ENCODE measurements at regions not wholly inside any gene's neighbourhood (a gene's known extent, or its start where the extent isn't known, plus 50 kb on each side); places are given as distances from the start of the nearest gene placed in this dataset.

DNA sequence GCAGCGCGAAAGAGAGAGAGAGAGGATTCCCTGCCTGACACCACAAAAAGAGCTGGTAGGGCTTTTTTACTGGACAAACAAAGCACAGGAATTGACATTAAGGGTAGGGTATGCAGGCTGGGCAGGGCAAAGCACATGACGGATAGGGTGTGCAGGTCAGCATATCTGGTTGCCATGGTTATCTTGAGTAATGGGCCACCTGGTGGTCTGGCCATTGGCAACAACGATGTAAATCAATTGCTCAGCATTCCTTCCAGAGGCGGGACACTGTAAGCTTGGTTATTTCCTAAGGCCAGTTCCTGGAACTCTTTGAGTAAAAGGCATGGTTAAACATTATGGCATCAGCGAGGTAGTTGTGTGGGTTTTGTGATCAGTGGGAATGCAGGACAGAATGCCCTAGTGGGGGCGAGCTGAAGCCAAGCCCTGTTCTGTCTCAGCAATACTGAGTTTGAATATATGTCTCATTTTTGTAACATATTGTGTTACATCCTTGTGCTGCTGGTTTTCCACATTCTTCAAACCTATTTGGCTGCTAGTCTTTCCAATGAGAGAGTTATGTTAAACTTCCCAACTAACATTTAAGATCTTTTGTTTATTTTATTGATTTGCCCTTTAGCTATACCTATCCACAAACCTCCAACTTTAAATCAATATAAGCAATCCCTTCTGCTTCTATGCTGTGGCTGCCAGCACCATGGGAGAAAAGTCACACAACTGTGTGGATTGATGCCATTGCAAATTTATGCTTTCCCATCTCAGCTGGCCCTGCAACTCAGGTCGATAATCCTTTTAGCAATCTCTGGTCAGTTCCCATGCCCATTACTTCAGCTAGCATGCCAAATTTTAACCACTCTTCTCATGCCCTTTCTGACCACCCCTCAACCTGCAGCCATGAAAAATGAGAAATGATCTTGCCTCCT, 396.7 kb upstream of the PDE3A start:
- no peaks in the 10 kb centered on the region for H3K27me3 ChIP-seq (ENCODE audit: insufficient read depth, low read length, poor library complexity, severe bottlenecking)

DNA sequence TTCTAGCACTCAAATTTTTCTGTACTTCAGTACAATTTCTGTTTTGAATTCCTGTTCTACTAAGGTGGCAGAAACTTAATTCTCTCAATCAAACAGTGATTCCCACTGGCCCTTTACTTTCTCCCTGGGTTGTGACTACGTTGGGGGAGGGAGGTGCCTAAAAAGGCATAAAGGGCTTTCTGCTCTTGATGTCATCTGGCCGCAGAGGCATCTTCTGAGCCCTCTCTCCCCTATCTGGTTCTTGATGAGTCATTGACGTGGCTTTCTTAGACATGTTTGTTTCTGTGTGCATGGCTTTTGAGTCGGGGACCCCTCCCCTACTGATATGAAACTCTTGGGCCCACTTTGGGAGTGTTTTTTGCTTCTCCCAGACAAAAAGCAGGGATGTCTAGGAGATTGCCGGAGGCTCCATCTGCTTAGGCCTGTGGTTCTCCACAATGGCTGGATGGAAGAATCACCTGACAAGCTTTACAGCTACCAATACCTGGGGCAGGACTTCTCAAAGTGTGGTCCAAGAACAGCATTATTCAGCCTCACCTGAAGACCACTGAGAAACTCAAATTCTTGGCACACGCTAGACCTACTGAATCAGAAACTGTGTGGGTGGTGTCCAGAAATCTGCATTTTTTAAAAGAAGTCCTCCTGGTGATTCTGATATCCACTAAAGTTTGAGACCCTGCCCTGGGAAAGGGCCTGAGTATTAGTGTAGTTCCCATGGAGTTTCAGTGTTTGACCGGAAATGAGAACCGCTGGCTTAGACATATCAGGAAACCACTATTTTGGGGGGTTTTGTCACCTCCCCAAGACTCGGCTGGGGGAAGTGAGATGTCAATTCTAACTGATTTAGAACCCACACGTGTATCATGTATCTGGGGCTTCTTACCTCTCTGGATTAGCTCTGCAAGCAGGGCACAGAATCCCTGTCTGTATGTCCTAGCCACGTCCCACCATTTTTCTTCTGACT, 395.7 kb upstream of the PDE3A start:
- TF ChIP-seq EZH2phosphoT487 (IDR thresholded peaks at IDR 0.05; ENCODE audit: borderline replicate concordance), result no peak
- TF ChIP-seq, protein P1, sequence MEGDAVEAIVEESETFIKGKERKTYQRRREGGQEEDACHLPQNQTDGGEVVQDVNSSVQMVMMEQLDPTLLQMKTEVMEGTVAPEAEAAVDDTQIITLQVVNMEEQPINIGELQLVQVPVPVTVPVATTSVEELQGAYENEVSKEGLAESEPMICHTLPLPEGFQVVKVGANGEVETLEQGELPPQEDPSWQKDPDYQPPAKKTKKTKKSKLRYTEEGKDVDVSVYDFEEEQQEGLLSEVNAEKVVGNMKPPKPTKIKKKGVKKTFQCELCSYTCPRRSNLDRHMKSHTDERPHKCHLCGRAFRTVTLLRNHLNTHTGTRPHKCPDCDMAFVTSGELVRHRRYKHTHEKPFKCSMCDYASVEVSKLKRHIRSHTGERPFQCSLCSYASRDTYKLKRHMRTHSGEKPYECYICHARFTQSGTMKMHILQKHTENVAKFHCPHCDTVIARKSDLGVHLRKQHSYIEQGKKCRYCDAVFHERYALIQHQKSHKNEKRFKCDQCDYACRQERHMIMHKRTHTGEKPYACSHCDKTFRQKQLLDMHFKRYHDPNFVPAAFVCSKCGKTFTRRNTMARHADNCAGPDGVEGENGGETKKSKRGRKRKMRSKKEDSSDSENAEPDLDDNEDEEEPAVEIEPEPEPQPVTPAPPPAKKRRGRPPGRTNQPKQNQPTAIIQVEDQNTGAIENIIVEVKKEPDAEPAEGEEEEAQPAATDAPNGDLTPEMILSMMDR (conservative IDR thresholded peaks at IDR 0.05; ENCODE audit: low read length), result no peak
- no peak overlapping the region for H2AFZ ChIP-seq (ENCODE audit: low read length)
- H4K20me1 ChIP-seq (ENCODE audit: insufficient read depth, low read length, poor library complexity, severe bottlenecking), result no peaks in the 10 kb centered on the region

More for the DNA sequence above, 396.7 kb upstream of the PDE3A start:
- Histone ChIP-seq H2AFZ (ENCODE audit: low read length) (no peak overlapping the region), H3K9me2 (replicated peaks; ENCODE audit: low read depth, low read length) (no peaks in the 10 kb centered on the region), H3K36me3 (ENCODE audit: insufficient read depth, low read length) (no peaks in the 10 kb centered on the region), H4K20me1 (ENCODE audit: insufficient read depth, low read length, poor library complexity, severe bottlenecking) (no peaks in the 10 kb centered on the region), H3K4me1 (ENCODE audit: insufficient read depth, low read length, poor library complexity, severe bottlenecking) (no peaks in the 10 kb centered on the region), H3K4me2 (ENCODE audit: low read depth, low read length, poor library complexity, severe bottlenecking) (no peak overlapping the region), H3K9ac (ENCODE audit: low read depth, low read length, poor library complexity, severe bottlenecking) (no peak overlapping the region), H3K9me3 (ENCODE audit: insufficient read depth, low read depth, low read length) (no peaks in the 10 kb centered on the region), H3K4me3 (ENCODE audit: low read length, poor library complexity, severe bottlenecking) (no peak overlapping the region), H3K79me2 (ENCODE audit: insufficient read depth, low read length) (no peaks in the 10 kb centered on the region), H3F3A (ENCODE audit: low read depth) (no peaks in the 10 kb centered on the region)
- TF ChIP-seq EZH2phosphoT487 (IDR thresholded peaks at IDR 0.05; ENCODE audit: borderline replicate concordance), result no peak
- TF ChIP-seq, protein P1 (conservative IDR thresholded peaks at IDR 0.05; ENCODE audit: low read length), result no peak

DNA sequence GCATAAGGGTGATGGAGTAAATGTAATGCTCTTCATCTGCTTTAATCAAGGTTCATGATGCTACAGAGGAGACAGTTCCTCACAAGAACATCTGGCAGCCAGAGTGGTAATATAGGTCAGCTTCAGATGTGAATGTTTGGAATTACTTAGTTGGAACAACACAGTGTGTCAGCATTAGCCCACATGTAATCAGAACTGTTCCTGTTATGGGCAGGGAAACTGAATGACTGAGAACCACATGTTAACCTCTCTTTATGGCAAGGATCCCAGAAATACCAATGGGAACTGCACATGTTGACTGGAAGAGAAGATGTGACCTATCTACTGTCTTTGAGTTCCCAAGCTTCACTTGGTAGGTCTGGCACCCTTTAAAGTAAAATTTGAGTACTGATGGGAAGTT, 390.1 kb upstream of the PDE3A start:
- no peaks in the 10 kb centered on the region for H3K79me2 ChIP-seq (ENCODE audit: insufficient read depth, low read length)
- no peak overlapping the region for H3K9ac ChIP-seq (ENCODE audit: low read depth, low read length, poor library complexity, severe bottlenecking)
- H4K20me1 ChIP-seq (ENCODE audit: insufficient read depth, low read length, poor library complexity, severe bottlenecking), result no peaks in the 10 kb centered on the region
- H3K4me2 ChIP-seq (ENCODE audit: low read depth, low read length, poor library complexity, severe bottlenecking), result no peak overlapping the region
- no peaks in the 10 kb centered on the region for H3F3A ChIP-seq (ENCODE audit: low read depth)
- H3K36me3 ChIP-seq (ENCODE audit: insufficient read depth, low read length), result no peaks in the 10 kb centered on the region
- TF ChIP-seq EZH2phosphoT487 (IDR thresholded peaks at IDR 0.05; ENCODE audit: borderline replicate concordance), result no peak
- TF ChIP-seq, protein P1 (conservative IDR thresholded peaks at IDR 0.05; ENCODE audit: low read length), result no peak
- H3K4me1 ChIP-seq (ENCODE audit: insufficient read depth, low read length, poor library complexity, severe bottlenecking), result no peaks in the 10 kb centered on the region
- no peaks in the 10 kb centered on the region for H3K9me2 ChIP-seq (replicated peaks; ENCODE audit: low read depth, low read length)
- no peak overlapping the region for H3K4me3 ChIP-seq (ENCODE audit: low read length, poor library complexity, severe bottlenecking)
- H3K9me3 ChIP-seq (ENCODE audit: insufficient read depth, low read depth, low read length), result no peaks in the 10 kb centered on the region
- no peaks in the 10 kb centered on the region for H3K27me3 ChIP-seq (ENCODE audit: insufficient read depth, low read length, poor library complexity, severe bottlenecking)
- H2AFZ ChIP-seq (ENCODE audit: low read length), result no peak overlapping the region

More for the DNA sequence above, 395.7 kb upstream of the PDE3A start:
- Histone ChIP-seq H3K4me3 (ENCODE audit: low read length, poor library complexity, severe bottlenecking) (no peak overlapping the region), H3K9me3 (ENCODE audit: insufficient read depth, low read depth, low read length) (no peaks in the 10 kb centered on the region), H3K27me3 (ENCODE audit: insufficient read depth, low read length, poor library complexity, severe bottlenecking) (no peaks in the 10 kb centered on the region), H3F3A (ENCODE audit: low read depth) (no peaks in the 10 kb centered on the region), H3K79me2 (ENCODE audit: insufficient read depth, low read length) (no peaks in the 10 kb centered on the region), H3K9ac (ENCODE audit: low read depth, low read length, poor library complexity, severe bottlenecking) (no peak overlapping the region), H3K4me1 (ENCODE audit: insufficient read depth, low read length, poor library complexity, severe bottlenecking) (no peaks in the 10 kb centered on the region), H3K4me2 (ENCODE audit: low read depth, low read length, poor library complexity, severe bottlenecking) (no peak overlapping the region), H3K36me3 (ENCODE audit: insufficient read depth, low read length) (no peaks in the 10 kb centered on the region), H3K9me2 (replicated peaks; ENCODE audit: low read depth, low read length) (no peaks in the 10 kb centered on the region)
